SK-N-SH treated with all-trans-retinoic acid at 6 μM for 48 hours (cell line): ENCODE measurements at regions not wholly inside any gene's neighbourhood (a gene's known extent, or its start where the extent isn't known, plus 50 kb on each side); places are given as distances from the start of the nearest gene placed in this dataset.

Experiments used
- SNAI2 ChIP-seq: fragments of 250-450 bp; sonication (Bioruptor Pico); IDR thresholded peaks from 2 replicates; pipeline ENCODE4 v1.5.0; 2020; ENCODE audit warnings: mild to moderate bottlenecking, moderate library complexity
- TF ChIP-seq, protein P1 (sequence below): fragments of 250-450 bp; sonication (Bioruptor Pico); IDR thresholded peaks from 2 replicates; pipeline ENCODE4 v1.8.0; 2020; ENCODE audit warnings: mild to moderate bottlenecking, moderate library complexity, borderline replicate concordance

DNA sequence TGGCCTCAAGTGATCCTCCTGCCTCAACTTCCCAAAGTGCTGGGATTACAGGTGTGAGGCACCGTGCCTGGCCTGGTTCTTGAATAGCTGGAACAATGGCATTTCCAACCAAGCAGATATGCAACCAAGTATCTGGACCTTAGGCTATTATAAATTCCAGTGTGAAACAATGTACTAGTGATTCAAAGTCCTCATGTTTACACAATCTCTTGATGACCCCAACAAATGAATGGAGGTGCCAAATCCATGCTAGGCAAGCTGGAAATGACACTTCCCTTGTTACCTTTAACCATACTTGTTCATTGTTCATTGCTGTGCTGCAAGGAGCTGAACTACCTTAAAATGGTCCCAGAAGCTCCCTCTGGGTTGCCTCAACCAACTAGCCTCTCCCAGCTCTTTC, 282.2 kb upstream of the KLF14 start:
- TF ChIP-seq, protein P1, sequence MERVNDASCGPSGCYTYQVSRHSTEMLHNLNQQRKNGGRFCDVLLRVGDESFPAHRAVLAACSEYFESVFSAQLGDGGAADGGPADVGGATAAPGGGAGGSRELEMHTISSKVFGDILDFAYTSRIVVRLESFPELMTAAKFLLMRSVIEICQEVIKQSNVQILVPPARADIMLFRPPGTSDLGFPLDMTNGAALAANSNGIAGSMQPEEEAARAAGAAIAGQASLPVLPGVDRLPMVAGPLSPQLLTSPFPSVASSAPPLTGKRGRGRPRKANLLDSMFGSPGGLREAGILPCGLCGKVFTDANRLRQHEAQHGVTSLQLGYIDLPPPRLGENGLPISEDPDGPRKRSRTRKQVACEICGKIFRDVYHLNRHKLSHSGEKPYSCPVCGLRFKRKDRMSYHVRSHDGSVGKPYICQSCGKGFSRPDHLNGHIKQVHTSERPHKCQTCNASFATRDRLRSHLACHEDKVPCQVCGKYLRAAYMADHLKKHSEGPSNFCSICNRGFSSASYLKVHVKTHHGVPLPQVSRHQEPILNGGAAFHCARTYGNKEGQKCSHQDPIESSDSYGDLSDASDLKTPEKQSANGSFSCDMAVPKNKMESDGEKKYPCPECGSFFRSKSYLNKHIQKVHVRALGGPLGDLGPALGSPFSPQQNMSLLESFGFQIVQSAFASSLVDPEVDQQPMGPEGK (CRISPR knock-in tag), result no peak
- TF ChIP-seq SNAI2 (CRISPR knock-in tag), result no peak
